ENCODE measurements at regions not wholly inside any gene's neighbourhood (a gene's known extent, or its start where the extent isn't known, plus 50 kb on each side); places are given as distances from the start of the nearest gene placed in this dataset.
"Not testable (repeated sequence)": the region's sequence is repeated elsewhere in the genome, so short reads cannot be mapped to it uniquely, and the experiment has no call there.

DNA sequence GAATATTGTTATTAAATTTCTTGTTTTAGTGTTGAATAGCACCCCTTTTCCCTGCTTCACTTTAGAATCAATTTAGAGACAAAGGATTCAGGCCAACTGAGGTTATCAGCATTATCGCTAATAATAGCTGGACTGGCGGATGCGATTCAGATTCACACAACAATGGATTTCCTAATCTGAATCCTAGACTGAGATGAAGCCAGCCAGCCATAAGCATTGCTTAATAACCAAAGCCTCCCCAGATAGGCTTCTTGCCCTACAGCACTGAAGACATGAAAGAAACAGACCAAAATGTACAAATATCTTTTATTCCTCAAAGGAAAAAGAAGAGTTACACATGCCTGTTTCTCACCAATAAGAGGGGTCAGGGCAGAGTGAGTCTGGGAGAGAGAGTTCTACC lies 94.0 kb upstream of the FBXO28 start:
- H3K9me3 ChIP-seq; intact Hi-C loops (cut with DNase I; ENCODE audit: low total_unique reads); H3K4me1 ChIP-seq; H3K27me3 ChIP-seq; DNase-seq; H3K36me3 ChIP-seq (ENCODE audit: low read depth, missing control alignments); H3K27ac ChIP-seq; H3K4me3 ChIP-seq: not testable (repeated sequence)
- WGBS, 2 donors: 56 to 88% methylated on average over 3 of the region's 3 CpGs

- H3K27me3 ChIP-seq; H3K36me3 ChIP-seq (ENCODE audit: low read depth, missing control alignments); intact Hi-C loops (cut with DNase I; ENCODE audit: low total_unique reads); DNase-seq; H3K4me1 ChIP-seq; H3K27ac ChIP-seq; H3K9me3 ChIP-seq; H3K4me3 ChIP-seq: not testable (repeated sequence)
- 78% methylated on average over 8 of the region's 8 CpGs for WGBS, 2 donors
Measured at GRCh38 chr1:224015782-224016181, 98.1 kb upstream of the FBXO28 start.

GRCh38 chr1:224014330-224014649 lies 99.6 kb upstream of the FBXO28 start:
- no peak for DNase-seq
- Histone ChIP-seq H3K4me1 (no peaks in the 10 kb centered on the region), H3K4me3 (no peak overlapping the region), H3K27me3 (no peaks in the 10 kb centered on the region), H3K36me3 (ENCODE audit: low read depth, missing control alignments) (no peaks in the 10 kb centered on the region), H3K27ac (no peak overlapping the region), H3K9me3 (no peaks in the 10 kb centered on the region)
- TF ChIP-seq POLR2A (IDR thresholded peaks at IDR 0.05): no peak
- TF ChIP-seq CTCF (IDR thresholded peaks at IDR 0.05): no peak
- 75 to 78% methylated on average over 7 of the region's 7 CpGs for WGBS, 2 donors
- intact Hi-C loops (cut with DNase I; ENCODE audit: low total_unique reads): no loop called here

DNA sequence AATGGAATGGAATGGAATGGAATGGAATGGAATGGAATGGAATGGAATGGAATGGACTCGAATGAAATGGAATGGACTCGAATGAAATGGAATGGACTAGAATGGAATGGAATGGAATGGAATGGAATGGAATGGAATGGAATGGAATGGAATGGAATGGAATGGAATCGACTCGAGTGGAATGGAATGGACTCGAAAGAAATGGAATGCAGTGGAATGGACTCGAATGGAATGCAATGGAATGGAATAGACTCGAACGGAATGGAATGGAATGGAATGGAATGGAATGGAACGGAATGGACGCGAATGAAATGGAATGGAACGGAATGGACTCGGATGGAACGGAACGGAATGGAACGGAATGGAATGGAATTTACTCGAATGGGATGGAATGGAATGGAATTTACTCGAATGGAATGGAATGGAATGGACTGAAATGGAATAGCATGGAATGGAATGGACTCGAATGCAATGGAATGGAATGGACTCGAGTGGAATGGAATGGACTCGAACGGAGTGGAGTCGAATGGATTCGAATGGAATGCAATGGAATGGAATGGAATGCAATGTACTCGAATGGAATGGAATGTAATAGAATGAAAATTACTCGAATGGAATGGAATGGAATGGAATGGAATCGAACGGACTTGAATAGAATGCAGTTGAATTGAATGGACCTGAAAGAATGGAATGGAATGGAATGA lies 100.1 kb upstream of the FBXO28 start:
- H3K27ac ChIP-seq; intact Hi-C loops (cut with DNase I; ENCODE audit: low total_unique reads); H3K36me3 ChIP-seq (ENCODE audit: low read depth, missing control alignments); H3K4me3 ChIP-seq; H3K9me3 ChIP-seq; H3K27me3 ChIP-seq; H3K4me1 ChIP-seq; DNase-seq: not testable (repeated sequence)
- 69 to 72% methylated on average over 27 to 28 of the region's 28 CpGs for WGBS, 2 donors

DNA sequence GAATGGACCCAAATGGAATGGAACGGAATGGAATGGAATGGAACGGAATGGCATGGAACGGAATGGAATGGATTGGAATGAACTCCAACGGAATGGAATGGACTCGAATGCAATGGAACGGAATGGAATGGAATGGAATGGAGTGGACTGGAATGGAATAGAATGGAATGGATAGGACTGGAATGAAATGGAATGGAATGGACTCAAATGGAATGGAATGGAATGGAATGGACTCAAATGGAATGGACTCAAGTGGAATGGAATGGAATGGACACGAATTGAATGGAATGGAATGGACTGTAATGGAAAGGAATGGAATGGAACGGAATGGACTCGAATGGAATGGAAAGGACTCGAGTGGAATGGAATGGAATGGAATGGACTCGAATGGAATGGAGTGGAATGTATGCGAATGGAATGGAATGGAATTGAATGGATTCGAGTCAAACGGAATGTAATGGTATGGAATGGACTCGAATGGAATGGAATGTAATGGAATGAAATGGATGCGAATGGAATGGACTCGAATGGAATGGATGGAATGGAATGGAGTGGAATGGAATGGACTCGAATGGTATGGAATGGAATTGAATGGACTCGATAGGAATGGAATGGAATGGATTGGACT lies 101.0 kb upstream of the FBXO28 start:
- H3K9me3 ChIP-seq; H3K36me3 ChIP-seq (ENCODE audit: low read depth, missing control alignments); H3K4me1 ChIP-seq; H3K27me3 ChIP-seq; intact Hi-C loops (cut with DNase I; ENCODE audit: low total_unique reads); H3K27ac ChIP-seq; DNase-seq; H3K4me3 ChIP-seq: not testable (repeated sequence)
- WGBS, 2 donors: 77 to 78% methylated on average over 19 of the region's 19 CpGs

GRCh38 chr1:224012162-224012561 lies 101.7 kb upstream of the FBXO28 start:
- H3K4me3 ChIP-seq; H3K4me1 ChIP-seq; H3K27me3 ChIP-seq; DNase-seq; H3K36me3 ChIP-seq (ENCODE audit: low read depth, missing control alignments); intact Hi-C loops (cut with DNase I; ENCODE audit: low total_unique reads); H3K9me3 ChIP-seq; H3K27ac ChIP-seq: not testable (repeated sequence)
- WGBS, 2 donors: 75 to 78% methylated on average over 15 of the region's 15 CpGs

- H3K36me3 ChIP-seq (ENCODE audit: low read depth, missing control alignments); intact Hi-C loops (cut with DNase I; ENCODE audit: low total_unique reads); H3K4me1 ChIP-seq; H3K27ac ChIP-seq; H3K27me3 ChIP-seq; H3K9me3 ChIP-seq; H3K4me3 ChIP-seq; DNase-seq: not testable (repeated sequence)
- WGBS, 2 donors: 75 to 85% methylated on average over 7 of the region's 7 CpGs
Measured at GRCh38 chr1:224011751-224012150, 102.2 kb upstream of the FBXO28 start.

DNA sequence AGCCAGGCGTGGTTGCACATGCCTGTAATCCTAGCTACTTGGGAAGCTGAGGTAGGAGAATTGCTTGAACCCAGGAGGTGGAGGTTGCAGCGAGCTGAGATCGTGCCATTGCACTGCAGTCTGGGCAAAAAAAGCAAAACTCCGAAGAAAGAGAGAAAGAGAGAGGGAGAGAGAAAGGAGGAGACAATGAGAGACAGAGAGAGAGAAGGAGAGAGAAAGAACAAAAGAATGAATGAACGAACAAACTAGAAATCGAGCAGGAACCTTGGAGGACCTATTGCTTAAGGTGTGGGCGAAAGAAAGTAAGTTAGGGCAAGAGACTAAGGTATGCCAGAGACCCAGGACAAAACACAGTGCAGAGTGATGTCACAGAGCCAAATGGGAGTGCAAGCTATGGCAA lies 102.8 kb upstream of the FBXO28 start:
- WGBS, 2 donors: 90 to 95% methylated on average over 7 of the region's 7 CpGs
- H3K27ac ChIP-seq; H3K9me3 ChIP-seq; H3K4me1 ChIP-seq; H3K4me3 ChIP-seq; intact Hi-C loops (cut with DNase I; ENCODE audit: low total_unique reads); H3K27me3 ChIP-seq; H3K36me3 ChIP-seq (ENCODE audit: low read depth, missing control alignments); DNase-seq: not testable (repeated sequence)

- H3K4me1 ChIP-seq; H3K27ac ChIP-seq; intact Hi-C loops (cut with DNase I; ENCODE audit: low total_unique reads); DNase-seq; H3K27me3 ChIP-seq; H3K4me3 ChIP-seq; H3K9me3 ChIP-seq; H3K36me3 ChIP-seq (ENCODE audit: low read depth, missing control alignments): not testable (repeated sequence)
- 98 to 99% methylated on average over 3 of the region's 3 CpGs for WGBS, 2 donors
Measured at GRCh38 chr1:224005973-224006372, 107.9 kb upstream of the FBXO28 start.

GRCh38 chr1:224004552-224005315 lies 109.2 kb upstream of the FBXO28 start:
- H3K4me1 ChIP-seq; intact Hi-C loops (cut with DNase I; ENCODE audit: low total_unique reads); H3K4me3 ChIP-seq; H3K36me3 ChIP-seq (ENCODE audit: low read depth, missing control alignments); H3K27me3 ChIP-seq; H3K27ac ChIP-seq; H3K9me3 ChIP-seq: not testable (repeated sequence)
- 85 to 87% methylated on average over 4 of the region's 4 CpGs for WGBS, 2 donors
- peak; percentile 30 for DNase-seq

DNA sequence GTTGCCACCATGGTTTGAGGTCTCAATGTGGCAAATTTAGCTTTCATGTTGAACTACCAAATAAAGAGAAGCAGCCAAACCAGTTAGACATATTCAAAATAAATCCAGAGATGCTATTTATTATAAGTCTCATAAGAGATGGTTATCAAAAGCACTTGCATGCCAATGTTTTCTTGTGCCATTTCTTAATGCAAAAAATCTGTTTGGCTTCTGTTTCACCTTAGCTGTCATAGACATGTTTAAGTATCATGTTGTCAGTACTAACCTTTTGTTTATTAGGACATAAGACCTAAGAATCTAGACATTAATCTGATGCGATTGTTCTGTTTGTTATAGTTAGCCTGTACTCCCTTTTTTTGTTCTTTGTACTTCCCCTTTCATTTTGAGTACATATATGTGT lies 110.0 kb upstream of the FBXO28 start:
- H3K36me3 ChIP-seq (ENCODE audit: low read depth, missing control alignments); H3K9me3 ChIP-seq; H3K4me1 ChIP-seq; H3K27me3 ChIP-seq; H3K4me3 ChIP-seq; DNase-seq; intact Hi-C loops (cut with DNase I; ENCODE audit: low total_unique reads); H3K27ac ChIP-seq: not testable (repeated sequence)
- WGBS, 2 donors: 7% methylated on average over 1 of the region's 1 CpG; no CpG with 5 or more reads in 1 of the 2 donors

All from testis (tissue), 2 donors.